Nephron progenitor cell (in vitro differentiated cells): ENCODE measurements at regions not wholly inside any gene's neighbourhood (a gene's known extent, or its start where the extent isn't known, plus 50 kb on each side); places are given as distances from the start of the nearest gene placed in this dataset.

Source experiments
- DNase-seq: peaks from one replicate; pipeline ENCODE4 v3.0.0; 2021
- H3K27ac Mint-ChIP-seq: 2 replicates; pipeline ENCODE4 v1.8.0; 2021; ENCODE audit warnings: mild to moderate bottlenecking, moderate library complexity, mixed read lengths
- H3K27me3 Mint-ChIP-seq: 2 replicates; pipeline ENCODE4 v1.8.0; 2021; ENCODE audit warnings: mild to moderate bottlenecking, low read depth, mixed read lengths; ENCODE audit not compliant: poor library complexity
- H3K36me3 Mint-ChIP-seq: 2 replicates; pipeline ENCODE4 v1.8.0; 2021; ENCODE audit warnings: low read depth, mixed read lengths
- H3K4me1 Mint-ChIP-seq: 2 replicates; pipeline ENCODE4 v1.8.0; 2021; ENCODE audit warnings: mixed read lengths
- H3K4me3 Mint-ChIP-seq: 2 replicates; pipeline ENCODE4 v1.8.0; 2021; ENCODE audit warnings: mild to moderate bottlenecking, moderate library complexity, mixed read lengths
- H3K9me3 Mint-ChIP-seq: 2 replicates; pipeline ENCODE4 v1.8.0; 2021; ENCODE audit warnings: mild to moderate bottlenecking, moderate library complexity, mixed read lengths
- CTCF ChIP-seq: fragments of 200-600 bp; sonication (generic); IDR thresholded peaks from 2 replicates; pipeline ENCODE4 v1.5.0; 2021; ENCODE audit warnings: antibody characterized with exemption

GRCh38 chr14:55847766-55848165 is 267.8 kb downstream of the KTN1 start:
- Mint-ChIP-seq H3K4me1 (no peaks in the 10 kb centered on the region), H3K27me3 (peaks cover 4% of the 10 kb centered on the region), H3K36me3 (no peaks in the 10 kb centered on the region), H3K9me3 (peaks cover 30% of the 10 kb centered on the region), H3K27ac (no peak overlapping the region), H3K4me3 (no peak overlapping the region)
- TF ChIP-seq CTCF: no peak
- no peak for DNase-seq

GRCh38 chr14:55848964-55849363 is 269.0 kb downstream of the KTN1 start:
- Mint-ChIP-seq H3K4me1 (no peaks in the 10 kb centered on the region), H3K36me3 (no peaks in the 10 kb centered on the region), H3K27ac (no peak overlapping the region), H3K9me3 (peaks cover 23% of the 10 kb centered on the region), H3K27me3 (peaks cover 4% of the 10 kb centered on the region), H3K4me3 (no peak overlapping the region)
- TF ChIP-seq CTCF: no peak
- DNase-seq: no peak

- no peak for TF ChIP-seq CTCF
- Mint-ChIP-seq H3K4me3 (no peak overlapping the region), H3K9me3 (peaks cover 17% of the 10 kb centered on the region), H3K27me3 (peaks cover 4% of the 10 kb centered on the region), H3K4me1 (no peaks in the 10 kb centered on the region), H3K36me3 (no peaks in the 10 kb centered on the region), H3K27ac (no peak overlapping the region)
- no peak for DNase-seq
Observed at GRCh38 chr14:55849833-55850232, 268.4 kb upstream of the PELI2 start.

- no peaks in the 10 kb centered on the region for H3K36me3 Mint-ChIP-seq
- H3K27me3 Mint-ChIP-seq: peaks cover 2% of the 10 kb centered on the region
- no peaks in the 10 kb centered on the region for H3K4me1 Mint-ChIP-seq
- H3K27ac Mint-ChIP-seq: no peak overlapping the region
- H3K4me3 Mint-ChIP-seq: no peak overlapping the region
- peaks cover 7% of the 10 kb centered on the region for H3K9me3 Mint-ChIP-seq
- no peak for TF ChIP-seq CTCF
- no peak for DNase-seq
Observed at GRCh38 chr14:55850825-55851241, 267.4 kb upstream of the PELI2 start.

GRCh38 chr14:55851301-55851700 is 266.9 kb upstream of the PELI2 start:
- Mint-ChIP-seq H3K4me3 (no peak overlapping the region), H3K27ac (no peak overlapping the region), H3K4me1 (no peaks in the 10 kb centered on the region), H3K36me3 (no peaks in the 10 kb centered on the region), H3K27me3 (no peaks in the 10 kb centered on the region), H3K9me3 (peaks cover 3% of the 10 kb centered on the region)
- TF ChIP-seq CTCF: no peak
- no peak for DNase-seq

- H3K27ac Mint-ChIP-seq: no peak overlapping the region
- TF ChIP-seq CTCF: no peak
- H3K36me3 Mint-ChIP-seq: no peaks in the 10 kb centered on the region
- no peak for DNase-seq
- no peak overlapping the region for H3K4me3 Mint-ChIP-seq
- H3K4me1 Mint-ChIP-seq: no peaks in the 10 kb centered on the region
- H3K9me3 Mint-ChIP-seq: no peaks in the 10 kb centered on the region
- H3K27me3 Mint-ChIP-seq: no peaks in the 10 kb centered on the region
Observed at GRCh38 chr14:55851961-55852360, 266.2 kb upstream of the PELI2 start.
